Ishikawa (cell line): ENCODE measurements at regions not wholly inside any gene's neighbourhood (a gene's known extent, or its start where the extent isn't known, plus 50 kb on each side); places are given as distances from the start of the nearest gene placed in this dataset.

Experiments used
- CEBPB ChIP-seq: IDR thresholded peaks from 2 replicates; pipeline ENCODE4 v1.6.1; 2012
- CREB1 ChIP-seq: IDR thresholded peaks from 2 replicates; pipeline ENCODE4 v1.6.1; 2012; ENCODE audit warnings: low read depth
- EGR1 ChIP-seq: IDR thresholded peaks from 2 replicates; pipeline ENCODE4 v1.6.1; 2012
- EP300 ChIP-seq: IDR thresholded peaks from 2 replicates; pipeline ENCODE4 v1.6.1; 2012; ENCODE audit warnings: borderline replicate concordance
- FOXM1 ChIP-seq: IDR thresholded peaks from 2 replicates; pipeline ENCODE4 v1.6.1; 2012; ENCODE audit warnings: low read depth, borderline replicate concordance
- NFIC ChIP-seq: IDR thresholded peaks from 2 replicates; pipeline ENCODE4 v1.6.1; 2012
- RAD21 ChIP-seq: IDR thresholded peaks from 2 replicates; pipeline ENCODE4 v1.6.1; 2012; ENCODE audit warnings: low read depth
- TAF1 ChIP-seq: IDR thresholded peaks from 2 replicates; pipeline ENCODE4 v1.6.1; 2012; ENCODE audit warnings: low read depth, mild to moderate bottlenecking
- TCF12 ChIP-seq: IDR thresholded peaks from 2 replicates; pipeline ENCODE4 v1.6.1; 2012; ENCODE audit warnings: low read depth
- TEAD4 ChIP-seq: IDR thresholded peaks from 2 replicates; pipeline ENCODE4 v1.6.1; 2012
- YY1 ChIP-seq: IDR thresholded peaks from 2 replicates; pipeline ENCODE4 v1.6.1; 2012; ENCODE audit warnings: low read depth
- ZBTB7A ChIP-seq: IDR thresholded peaks from 2 replicates; pipeline ENCODE4 v1.6.1; 2012; ENCODE audit warnings: low read depth
- TF ChIP-seq, protein P1 (sequence below): IDR thresholded peaks from 2 replicates; pipeline ENCODE4 v1.6.1; 2012
- TF ChIP-seq, protein P2 (sequence below): IDR thresholded peaks from 2 replicates; pipeline ENCODE4 v1.6.1; 2012; ENCODE audit warnings: low read depth, mild to moderate bottlenecking
- TF ChIP-seq, protein P3 (sequence below): IDR thresholded peaks from 2 replicates; pipeline ENCODE4 v1.6.1; 2012

DNA sequence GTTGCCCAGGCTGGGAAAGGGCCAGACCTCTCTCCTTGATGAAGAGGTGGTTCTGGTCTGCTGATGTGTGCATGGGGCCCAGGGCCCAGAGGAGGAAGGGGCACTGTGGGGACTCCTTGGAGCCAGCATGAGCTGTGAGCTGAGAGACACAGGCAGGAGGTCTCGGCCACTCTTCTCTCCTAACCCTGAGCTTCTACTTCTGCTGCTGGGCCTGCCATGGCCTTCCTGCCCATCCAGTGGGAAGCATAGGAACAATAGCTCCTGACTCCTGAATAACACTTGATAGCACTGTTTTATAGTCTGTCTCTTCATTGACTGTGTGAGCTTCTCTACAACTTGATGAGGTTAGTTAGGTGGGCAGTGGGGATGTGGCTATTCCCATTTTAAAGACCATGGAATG lies 181.1 kb downstream of the UTP18 start:
- no peak for TF ChIP-seq FOXM1
- no peak for TF ChIP-seq EP300
- no peak for TF ChIP-seq TAF1
- TF ChIP-seq, protein P1, sequence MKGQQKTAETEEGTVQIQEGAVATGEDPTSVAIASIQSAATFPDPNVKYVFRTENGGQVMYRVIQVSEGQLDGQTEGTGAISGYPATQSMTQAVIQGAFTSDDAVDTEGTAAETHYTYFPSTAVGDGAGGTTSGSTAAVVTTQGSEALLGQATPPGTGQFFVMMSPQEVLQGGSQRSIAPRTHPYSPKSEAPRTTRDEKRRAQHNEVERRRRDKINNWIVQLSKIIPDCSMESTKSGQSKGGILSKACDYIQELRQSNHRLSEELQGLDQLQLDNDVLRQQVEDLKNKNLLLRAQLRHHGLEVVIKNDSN = no peak
- TF ChIP-seq YY1 = no peak
- TF ChIP-seq TEAD4 = no peak
- TF ChIP-seq, protein P2, sequence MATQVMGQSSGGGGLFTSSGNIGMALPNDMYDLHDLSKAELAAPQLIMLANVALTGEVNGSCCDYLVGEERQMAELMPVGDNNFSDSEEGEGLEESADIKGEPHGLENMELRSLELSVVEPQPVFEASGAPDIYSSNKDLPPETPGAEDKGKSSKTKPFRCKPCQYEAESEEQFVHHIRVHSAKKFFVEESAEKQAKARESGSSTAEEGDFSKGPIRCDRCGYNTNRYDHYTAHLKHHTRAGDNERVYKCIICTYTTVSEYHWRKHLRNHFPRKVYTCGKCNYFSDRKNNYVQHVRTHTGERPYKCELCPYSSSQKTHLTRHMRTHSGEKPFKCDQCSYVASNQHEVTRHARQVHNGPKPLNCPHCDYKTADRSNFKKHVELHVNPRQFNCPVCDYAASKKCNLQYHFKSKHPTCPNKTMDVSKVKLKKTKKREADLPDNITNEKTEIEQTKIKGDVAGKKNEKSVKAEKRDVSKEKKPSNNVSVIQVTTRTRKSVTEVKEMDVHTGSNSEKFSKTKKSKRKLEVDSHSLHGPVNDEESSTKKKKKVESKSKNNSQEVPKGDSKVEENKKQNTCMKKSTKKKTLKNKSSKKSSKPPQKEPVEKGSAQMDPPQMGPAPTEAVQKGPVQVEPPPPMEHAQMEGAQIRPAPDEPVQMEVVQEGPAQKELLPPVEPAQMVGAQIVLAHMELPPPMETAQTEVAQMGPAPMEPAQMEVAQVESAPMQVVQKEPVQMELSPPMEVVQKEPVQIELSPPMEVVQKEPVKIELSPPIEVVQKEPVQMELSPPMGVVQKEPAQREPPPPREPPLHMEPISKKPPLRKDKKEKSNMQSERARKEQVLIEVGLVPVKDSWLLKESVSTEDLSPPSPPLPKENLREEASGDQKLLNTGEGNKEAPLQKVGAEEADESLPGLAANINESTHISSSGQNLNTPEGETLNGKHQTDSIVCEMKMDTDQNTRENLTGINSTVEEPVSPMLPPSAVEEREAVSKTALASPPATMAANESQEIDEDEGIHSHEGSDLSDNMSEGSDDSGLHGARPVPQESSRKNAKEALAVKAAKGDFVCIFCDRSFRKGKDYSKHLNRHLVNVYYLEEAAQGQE = no peak
- no peak for TF ChIP-seq CEBPB
- TF ChIP-seq EGR1 = no peak
- TF ChIP-seq RAD21 = no peak
- no peak for TF ChIP-seq CREB1
- TF ChIP-seq TCF12 = no peak
- TF ChIP-seq ZBTB7A = no peak
- TF ChIP-seq, protein P3, sequence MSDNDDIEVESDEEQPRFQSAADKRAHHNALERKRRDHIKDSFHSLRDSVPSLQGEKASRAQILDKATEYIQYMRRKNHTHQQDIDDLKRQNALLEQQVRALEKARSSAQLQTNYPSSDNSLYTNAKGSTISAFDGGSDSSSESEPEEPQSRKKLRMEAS = no peak
- TF ChIP-seq NFIC = no peak

DNA sequence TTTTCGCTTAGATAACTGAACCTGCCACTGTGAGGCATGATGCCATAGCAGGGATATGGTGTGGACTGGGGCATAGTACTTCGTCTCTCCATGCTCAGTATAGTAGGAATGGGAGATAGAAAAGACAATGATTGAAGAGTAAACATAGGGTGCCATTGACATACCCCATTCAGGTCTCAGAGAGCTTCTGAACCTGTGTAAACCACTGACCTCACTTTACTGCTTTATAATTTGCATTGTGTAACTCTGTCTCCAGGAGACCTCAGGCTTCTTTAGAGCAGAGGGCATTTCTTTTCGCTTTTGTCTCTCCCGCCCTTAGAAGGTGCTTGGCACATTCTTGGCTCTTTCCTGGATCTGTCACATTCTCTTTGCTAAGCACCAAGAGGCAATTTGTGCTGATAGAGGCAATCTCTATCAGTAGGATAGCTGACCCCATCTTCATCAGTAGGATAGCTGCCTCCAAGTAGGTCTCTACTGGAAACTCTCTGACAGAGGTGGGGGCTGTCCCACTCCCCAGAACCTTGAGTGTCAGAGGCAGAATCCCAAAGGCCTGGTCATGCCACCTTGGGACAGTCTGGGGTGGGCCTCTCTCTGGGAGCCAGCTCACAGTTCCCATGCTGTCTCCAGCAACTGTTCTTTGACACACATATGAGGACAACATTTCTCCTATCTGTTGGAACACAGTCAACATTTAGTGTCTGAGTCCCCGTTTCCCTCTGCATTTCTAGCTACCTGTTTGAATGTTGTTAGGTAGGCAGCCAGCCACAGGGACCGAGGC lies 181.9 kb downstream of the UTP18 start:
- TF ChIP-seq, protein P1 = no peak
- TF ChIP-seq NFIC = no peak
- TF ChIP-seq CEBPB = no peak
- no peak for TF ChIP-seq YY1
- TF ChIP-seq TEAD4 = no peak
- TF ChIP-seq EGR1 = no peak
- TF ChIP-seq CREB1 = no peak
- TF ChIP-seq ZBTB7A = no peak

DNA sequence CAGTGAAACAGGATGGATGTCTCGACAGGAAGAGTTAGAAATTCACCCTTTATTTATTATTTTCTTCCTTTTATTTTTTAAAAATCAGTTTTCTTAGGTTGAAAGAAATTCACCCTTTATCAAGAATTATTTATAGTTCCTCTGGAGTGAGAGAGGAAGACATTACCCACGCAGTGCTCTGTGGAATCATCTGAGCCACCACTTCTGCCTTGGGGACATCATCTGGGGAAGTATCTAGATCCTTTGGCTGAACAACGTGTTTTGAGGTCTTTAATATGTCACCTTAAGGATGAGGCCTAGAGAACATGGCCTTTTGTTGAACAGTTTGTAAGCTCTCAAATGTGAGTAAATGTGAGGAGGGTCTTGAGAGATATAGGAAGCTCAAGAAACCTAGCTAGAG lies 183.3 kb downstream of the UTP18 start:
- TF ChIP-seq TEAD4 (no peak), RAD21 (no peak), EGR1 (no peak), TAF1 (no peak), NFIC (no peak), EP300 (no peak), FOXM1 (no peak), CEBPB (no peak), ZBTB7A (no peak)
- TF ChIP-seq, protein P2 = no peak
- TF ChIP-seq, protein P3 = no peak

DNA sequence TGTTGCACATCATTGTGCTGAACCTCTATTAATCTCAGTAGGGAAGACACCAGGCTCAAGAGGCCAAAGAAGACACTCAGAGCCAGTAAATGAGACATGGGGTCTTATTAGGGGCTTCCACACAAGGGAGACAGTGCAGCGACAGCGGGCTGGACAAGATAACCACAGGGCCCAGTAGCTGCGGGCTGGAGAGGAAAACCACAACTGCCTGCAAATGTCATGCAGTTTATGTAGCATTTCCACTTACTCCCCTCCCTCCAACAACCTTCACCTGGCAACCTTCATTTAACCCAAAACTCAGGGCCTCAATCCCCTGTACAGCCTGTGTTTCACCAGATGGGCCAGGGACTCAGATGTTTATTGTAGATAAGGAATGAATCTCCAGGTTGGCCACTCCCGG lies 185.6 kb downstream of the UTP18 start:
- no peak for TF ChIP-seq TCF12
- TF ChIP-seq TAF1 = no peak

DNA sequence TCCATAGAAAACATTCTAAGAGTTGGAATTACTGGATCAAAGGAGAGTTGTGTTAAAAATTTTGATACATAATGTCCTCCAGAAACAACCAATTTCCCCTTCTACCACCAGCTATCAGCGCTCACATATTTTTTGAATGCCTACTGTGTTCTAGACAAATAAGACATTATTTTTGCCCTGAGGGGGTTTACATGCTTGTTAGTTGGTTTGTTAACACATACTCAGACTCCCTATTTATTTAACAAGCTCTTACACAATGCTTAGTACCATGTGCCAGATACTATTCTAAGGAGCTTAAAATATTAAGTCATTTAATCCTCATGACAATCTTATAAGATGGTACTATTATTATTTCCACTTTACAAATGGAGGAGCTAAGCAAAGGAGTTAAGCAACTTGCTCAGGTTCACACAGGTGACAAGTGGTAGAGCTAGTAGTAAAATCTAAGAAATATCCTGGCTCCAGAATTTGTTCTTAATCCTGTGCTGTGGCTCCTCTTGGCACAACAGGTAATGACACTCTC lies 194.2 kb downstream of the UTP18 start:
- TF ChIP-seq, protein P1 = no peak
- TF ChIP-seq CREB1 = no peak
- TF ChIP-seq EP300 = no peak
- TF ChIP-seq, protein P2 = no peak
- TF ChIP-seq, protein P3 = no peak
- no peak for TF ChIP-seq EGR1
- TF ChIP-seq TAF1 = no peak
- TF ChIP-seq TCF12 = no peak
- TF ChIP-seq YY1 = no peak
- TF ChIP-seq TEAD4 = no peak
- no peak for TF ChIP-seq CEBPB
